Natural killer cell treated with Interleukin-12 subunit alpha and Interleukin-12 subunit beta and Interleukin-15 and Interleukin-18, amount 100 ng/mL, for 72 hours (primary cell): ENCODE measurements at regions not wholly inside any gene's neighbourhood (a gene's known extent, or its start where the extent isn't known, plus 50 kb on each side); places are given as distances from the start of the nearest gene placed in this dataset.
A peak's percentile ranks its signal among the peaks of the same experiment; 100 is the strongest.

Experiments
- ATAC-seq, 2 donors: fragments of 150-1000 bp; cut with Tn5 transposase in 1 of 2; sonication (Bioruptor Pico), chemical (Tn5 transposase) in 1 of 2; 2 replicates each; pipeline ENCODE4 v1.10.0; 2021
- DNase-seq: peaks from one replicate; pipeline ENCODE4 v3.0.0; 2022; ENCODE audit warnings: low spot score
- H3K27ac Mint-ChIP-seq, 2 donors: 1 replicate in 1 of 2; 2 replicates in 1 of 2; pipeline ENCODE4 v1.8.0; 2022; ENCODE audit warnings: mixed read lengths in 2 of 2, mild to moderate bottlenecking in 1 of 2, moderate library complexity in 1 of 2
- H3K27me3 Mint-ChIP-seq, 2 donors: 1 replicate in 1 of 2; 2 replicates in 1 of 2; pipeline ENCODE4 v1.8.0; 2022; ENCODE audit warnings: mixed read lengths in 2 of 2
- H3K36me3 Mint-ChIP-seq: one replicate; pipeline ENCODE4 v1.8.0; 2022; ENCODE audit warnings: mixed read lengths
- H3K4me1 Mint-ChIP-seq, 2 donors: 1 replicate in 1 of 2; 2 replicates in 1 of 2; pipeline ENCODE4 v1.8.0; 2022; ENCODE audit warnings: low read depth in 2 of 2, mixed read lengths in 2 of 2, mild to moderate bottlenecking in 1 of 2
- H3K4me3 Mint-ChIP-seq: one replicate; pipeline ENCODE4 v1.8.0; 2022; ENCODE audit warnings: mixed read lengths
- H3K9me3 Mint-ChIP-seq: 2 replicates; pipeline ENCODE4 v1.8.0; 2022; ENCODE audit warnings: mixed read lengths

- DNase-seq = no peak
- Mint-ChIP-seq H3K9me3 (peaks cover 4% of the 10 kb centered on the region), H3K27me3 (peaks cover 0 to 4% of the 10 kb centered on the region in 2 donors), H3K4me3 (no peak overlapping the region), H3K36me3 (no peaks in the 10 kb centered on the region), H3K27ac (no peak overlapping the region), H3K4me1 (no peaks in the 10 kb centered on the region)
- ATAC-seq = no peak
Observed at GRCh38 chr10:76764177-76764576, 873.4 kb downstream of the KCNMA1 start.

GRCh38 chr10:76763376-76763775, 874.2 kb downstream of the KCNMA1 start:
- ATAC-seq (no peak), DNase-seq (no peak)
- H3K27me3 Mint-ChIP-seq = peaks cover 0 to 4% of the 10 kb centered on the region in 2 donors
- H3K36me3 Mint-ChIP-seq = no peaks in the 10 kb centered on the region
- no peaks in the 10 kb centered on the region for H3K4me1 Mint-ChIP-seq
- H3K4me3 Mint-ChIP-seq = no peak overlapping the region
- no peak overlapping the region for H3K27ac Mint-ChIP-seq
- H3K9me3 Mint-ChIP-seq = peaks cover 4% of the 10 kb centered on the region

- DNase-seq (no peak), ATAC-seq (no peak)
- no peak overlapping the region for H3K4me3 Mint-ChIP-seq
- H3K4me1 Mint-ChIP-seq = no peaks in the 10 kb centered on the region
- no peak overlapping the region for H3K27ac Mint-ChIP-seq
- no peaks in the 10 kb centered on the region for H3K36me3 Mint-ChIP-seq
- peaks cover 4% of the 10 kb centered on the region for H3K9me3 Mint-ChIP-seq
- H3K27me3 Mint-ChIP-seq = peaks cover 0 to 4% of the 10 kb centered on the region in 2 donors
Observed at GRCh38 chr10:76759681-76760080, 877.9 kb downstream of the KCNMA1 start.

GRCh38 chr10:76743169-76743568, 894.4 kb downstream of the KCNMA1 start:
- ATAC-seq = no peak
- Mint-ChIP-seq H3K27ac (no peak overlapping the region), H3K36me3 (no peaks in the 10 kb centered on the region), H3K4me1 (no peaks in the 10 kb centered on the region), H3K27me3 (no peaks in the 10 kb centered on the region), H3K4me3 (no peak overlapping the region), H3K9me3 (no peaks in the 10 kb centered on the region)
- DNase-seq = no peak

- DNase-seq = no peak
- no peak for ATAC-seq
- Mint-ChIP-seq H3K4me1 (peaks cover 4 to 12% of the 10 kb centered on the region in 2 donors), H3K4me3 (no peak overlapping the region), H3K27me3 (no peaks in the 10 kb centered on the region), H3K36me3 (no peaks in the 10 kb centered on the region), H3K27ac (no peak overlapping the region), H3K9me3 (no peaks in the 10 kb centered on the region)
Observed at GRCh38 chr10:76740514-76740913, 897.1 kb downstream of the KCNMA1 start.

GRCh38 chr10:76738991-76739390, 898.6 kb downstream of the KCNMA1 start:
- peaks cover 4 to 15% of the 10 kb centered on the region in 2 donors for H3K4me1 Mint-ChIP-seq
- no peaks in the 10 kb centered on the region for H3K27me3 Mint-ChIP-seq
- peaks cover 4% of the 10 kb centered on the region for H3K9me3 Mint-ChIP-seq
- DNase-seq (no peak), ATAC-seq (no peak)
- H3K36me3 Mint-ChIP-seq = no peaks in the 10 kb centered on the region
- H3K4me3 Mint-ChIP-seq = no peak overlapping the region
- no peak overlapping the region for H3K27ac Mint-ChIP-seq

GRCh38 chr10:76736815-76737618, 900.6 kb downstream of the KCNMA1 start:
- Mint-ChIP-seq H3K9me3 (peaks cover 6% of the 10 kb centered on the region), H3K27me3 (peaks cover 0 to 1% of the 10 kb centered on the region in 2 donors), H3K4me1 (peaks cover 4 to 15% of the 10 kb centered on the region in 2 donors), H3K36me3 (peaks cover 3% of the 10 kb centered on the region), H3K4me3 (no peak overlapping the region), H3K27ac (no peak overlapping the region)
- ATAC-seq = no peak
- DNase-seq = no peak

- peaks cover 4 to 15% of the 10 kb centered on the region in 2 donors for H3K4me1 Mint-ChIP-seq
- peaks cover 0 to 2% of the 10 kb centered on the region in 2 donors for H3K27me3 Mint-ChIP-seq
- DNase-seq = no peak
- H3K4me3 Mint-ChIP-seq = no peak overlapping the region
- peaks cover 9% of the 10 kb centered on the region for H3K36me3 Mint-ChIP-seq
- peaks cover 9% of the 10 kb centered on the region for H3K9me3 Mint-ChIP-seq
- peak overlapping the region in 1 of 2 donors; percentile 41 for H3K27ac Mint-ChIP-seq
- ATAC-seq = no peak
Observed at GRCh38 chr10:76736392-76736791, 901.2 kb downstream of the KCNMA1 start.

GRCh38 chr10:76735866-76736265, 901.7 kb downstream of the KCNMA1 start:
- Mint-ChIP-seq H3K9me3 (peaks cover 12% of the 10 kb centered on the region), H3K4me3 (no peak overlapping the region), H3K27ac (peak overlapping the region in 1 of 2 donors; percentile 41), H3K36me3 (peaks cover 13% of the 10 kb centered on the region), H3K27me3 (peaks cover 0 to 2% of the 10 kb centered on the region in 2 donors), H3K4me1 (peaks cover 4 to 15% of the 10 kb centered on the region in 2 donors)
- ATAC-seq = no peak
- DNase-seq = no peak

- ATAC-seq (no peak), DNase-seq (no peak)
- Mint-ChIP-seq H3K4me3 (no peak overlapping the region), H3K27ac (no peak overlapping the region), H3K27me3 (peaks cover 0 to 2% of the 10 kb centered on the region in 2 donors), H3K9me3 (peaks cover 15% of the 10 kb centered on the region), H3K4me1 (peaks cover 4 to 15% of the 10 kb centered on the region in 2 donors), H3K36me3 (peaks cover 18% of the 10 kb centered on the region)
Observed at GRCh38 chr10:76733441-76733936, 904.1 kb downstream of the KCNMA1 start.

GRCh38 chr10:76732306-76732705, 905.3 kb downstream of the KCNMA1 start:
- H3K36me3 Mint-ChIP-seq = peaks cover 18% of the 10 kb centered on the region
- no peak overlapping the region for H3K27ac Mint-ChIP-seq
- H3K4me3 Mint-ChIP-seq = no peak overlapping the region
- ATAC-seq (no peak), DNase-seq (no peak)
- H3K4me1 Mint-ChIP-seq = peaks cover 4 to 15% of the 10 kb centered on the region in 2 donors
- H3K27me3 Mint-ChIP-seq = peaks cover 0 to 2% of the 10 kb centered on the region in 2 donors
- H3K9me3 Mint-ChIP-seq = peaks cover 15% of the 10 kb centered on the region

- no peak overlapping the region for H3K27ac Mint-ChIP-seq
- DNase-seq = no peak
- H3K27me3 Mint-ChIP-seq = peaks cover 0 to 2% of the 10 kb centered on the region in 2 donors
Observed at GRCh38 chr10:76729841-76730487, 907.6 kb downstream of the KCNMA1 start.

GRCh38 chr10:76729346-76729745, 908.3 kb downstream of the KCNMA1 start:
- ATAC-seq = no peak
- peaks cover 18% of the 10 kb centered on the region for H3K36me3 Mint-ChIP-seq
- no peak overlapping the region for H3K27ac Mint-ChIP-seq
- peaks cover 0 to 2% of the 10 kb centered on the region in 2 donors for H3K27me3 Mint-ChIP-seq
- no peak overlapping the region for H3K4me3 Mint-ChIP-seq
- H3K9me3 Mint-ChIP-seq = peaks cover 14% of the 10 kb centered on the region
- no peak for DNase-seq
- peaks cover 0 to 3% of the 10 kb centered on the region in 2 donors for H3K4me1 Mint-ChIP-seq

More at GRCh38 chr10:76729841-76730487, 907.6 kb downstream of the KCNMA1 start:
- ATAC-seq = no peak
- Mint-ChIP-seq H3K36me3 (peaks cover 18% of the 10 kb centered on the region), H3K9me3 (peaks cover 15% of the 10 kb centered on the region), H3K4me3 (no peak overlapping the region), H3K4me1 (peaks cover 0 to 3% of the 10 kb centered on the region in 2 donors)

- Mint-ChIP-seq H3K9me3 (peaks cover 10% of the 10 kb centered on the region), H3K4me1 (no peaks in the 10 kb centered on the region), H3K36me3 (peaks cover 16% of the 10 kb centered on the region), H3K4me3 (no peak overlapping the region), H3K27ac (no peak overlapping the region), H3K27me3 (peaks cover 0 to 2% of the 10 kb centered on the region in 2 donors)
- DNase-seq (no peak), ATAC-seq (no peak)
Observed at GRCh38 chr10:76727038-76727437, 910.6 kb downstream of the KCNMA1 start.
